OCI-LY3 (cell line): ENCODE measurements at regions not wholly inside any gene's neighbourhood (a gene's known extent, or its start where the extent isn't known, plus 50 kb on each side); places are given as distances from the start of the nearest gene placed in this dataset.

Source experiments
- H2AFZ ChIP-seq: fragments of 200-600, 300-600 bp; shearing (Covaris generic); 2 replicates; pipeline ENCODE4 v1.6.0; 2014; ENCODE audit warnings: antibody characterized with exemption, low read depth, low read length
- H3K27ac ChIP-seq: fragments of 200-600, 300-600 bp; sonication (generic); 2 replicates; pipeline ENCODE4 v1.5.1; 2014; ENCODE audit warnings: mild to moderate bottlenecking, low read length, moderate library complexity, mixed read lengths
- H3K27me3 ChIP-seq: fragments of 200-600, 300-600 bp; sonication (generic); 2 replicates; pipeline ENCODE4 v1.6.1; 2014; ENCODE audit warnings: low read depth, low read length, mixed read lengths
- H3K36me3 ChIP-seq: fragments of 200-600, 300-600 bp; sonication (generic); replicated peaks from 2 replicates; pipeline ENCODE3; 2014; ENCODE audit warnings: low read depth, low read length, mixed read lengths
- H3K4me1 ChIP-seq: fragments of 300-600, 200-600 bp; sonication (generic); 2 replicates; pipeline ENCODE4 v1.6.1; 2014; ENCODE audit warnings: low read length, mixed read lengths
- H3K4me2 ChIP-seq: fragments of 200-600, 300-600 bp; sonication (generic); 2 replicates; pipeline ENCODE4 v1.6.1; 2014; ENCODE audit warnings: low read length, mixed read lengths
- H3K4me3 ChIP-seq: fragments of 300-600, 200-600 bp; sonication (generic); 2 replicates; pipeline ENCODE4 v1.5.1; 2014; ENCODE audit warnings: antibody characterized with exemption, mild to moderate bottlenecking, low read length, moderate library complexity
- H3K79me2 ChIP-seq: fragments of 300-600, 200-600 bp; shearing (Covaris generic); 2 replicates; pipeline ENCODE4 v1.6.1; 2014; ENCODE audit warnings: mild to moderate bottlenecking, low read length, mixed read lengths
- H3K9ac ChIP-seq: fragments of 300-600, 200-600 bp; shearing (Covaris generic); 2 replicates; pipeline ENCODE4 v1.6.0; 2014; ENCODE audit warnings: mild to moderate bottlenecking, low read length, moderate library complexity
- H3K9me3 ChIP-seq: fragments of 200-600, 300-600 bp; shearing (Covaris generic); 2 replicates; pipeline ENCODE4 v1.6.1; 2014; ENCODE audit warnings: low read length, mixed read lengths; ENCODE audit not compliant: insufficient read depth
- H4K20me1 ChIP-seq: fragments of 200-600, 300-600 bp; sonication (generic); 2 replicates; pipeline ENCODE4 v1.6.1; 2016; ENCODE audit warnings: low read length, mixed read lengths; ENCODE audit not compliant: insufficient read depth
- CTCF ChIP-seq: fragments of 200-600, 300-600 bp; sonication (generic); IDR thresholded peaks from 2 replicates; pipeline ENCODE4 v1.5.1; 2014; ENCODE audit warnings: antibody characterized with exemption, low read length, low read depth
- EZH2phosphoT487 ChIP-seq: fragments of 200-600 bp; shearing (Covaris generic); IDR thresholded peaks from 2 replicates; pipeline ENCODE4 v1.6.1; 2018; ENCODE audit warnings: antibody characterized with exemption, mixed run types, low read depth

GRCh38 chr18:41170346-41170745 lies 784.7 kb upstream of the PIK3C3 start:
- Histone ChIP-seq H3K27me3 (no peaks in the 10 kb centered on the region), H4K20me1 (no peaks in the 10 kb centered on the region), H3K79me2 (no peaks in the 10 kb centered on the region), H2AFZ (no peak overlapping the region), H3K36me3 (no peaks in the 10 kb centered on the region), H3K9ac (no peak overlapping the region), H3K9me3 (no peaks in the 10 kb centered on the region), H3K4me1 (no peaks in the 10 kb centered on the region), H3K4me3 (no peak overlapping the region), H3K4me2 (no peak overlapping the region), H3K27ac (no peak overlapping the region)
- no peak for TF ChIP-seq CTCF

GRCh38 chr18:41165625-41166024 lies 789.4 kb upstream of the PIK3C3 start:
- Histone ChIP-seq H3K36me3 (no peaks in the 10 kb centered on the region), H3K79me2 (no peaks in the 10 kb centered on the region), H3K4me3 (no peak overlapping the region), H3K4me2 (no peak overlapping the region), H3K9ac (no peak overlapping the region), H3K27ac (no peak overlapping the region), H4K20me1 (no peaks in the 10 kb centered on the region), H3K27me3 (no peaks in the 10 kb centered on the region), H2AFZ (no peak overlapping the region), H3K4me1 (no peaks in the 10 kb centered on the region), H3K9me3 (no peaks in the 10 kb centered on the region)
- TF ChIP-seq EZH2phosphoT487 (no peak), CTCF (no peak)

- Histone ChIP-seq H3K27ac (no peak overlapping the region), H3K27me3 (no peaks in the 10 kb centered on the region), H3K9me3 (no peaks in the 10 kb centered on the region), H4K20me1 (no peaks in the 10 kb centered on the region), H2AFZ (no peak overlapping the region), H3K4me3 (no peak overlapping the region), H3K4me2 (no peak overlapping the region), H3K9ac (no peak overlapping the region), H3K4me1 (no peaks in the 10 kb centered on the region), H3K79me2 (no peaks in the 10 kb centered on the region), H3K36me3 (no peaks in the 10 kb centered on the region)
- no peak for TF ChIP-seq CTCF
- no peak for TF ChIP-seq EZH2phosphoT487
Measured at GRCh38 chr18:41162781-41163180, 792.3 kb upstream of the PIK3C3 start.

DNA sequence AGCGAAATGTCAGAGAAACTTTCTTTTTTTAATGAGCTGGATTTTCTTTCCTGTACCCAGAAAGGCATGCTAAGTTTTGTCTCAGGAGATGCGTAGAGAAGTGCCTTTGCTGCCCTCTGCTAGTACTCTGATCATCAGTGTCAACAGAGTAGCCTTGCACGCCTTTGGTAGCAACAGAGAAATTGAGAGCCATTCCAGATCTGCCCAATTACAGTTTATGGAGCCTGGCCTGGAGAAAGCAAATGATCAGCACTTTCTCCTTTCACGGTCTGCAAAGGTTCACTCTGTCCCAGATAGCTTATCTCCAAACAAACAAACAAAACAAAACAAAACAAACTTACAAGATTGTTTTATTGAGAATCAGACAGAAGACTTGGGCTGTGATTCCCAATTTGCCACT lies 792.8 kb upstream of the PIK3C3 start:
- Histone ChIP-seq H3K4me1 (no peaks in the 10 kb centered on the region), H3K79me2 (no peaks in the 10 kb centered on the region), H2AFZ (no peak overlapping the region)

More for the DNA sequence above, 792.8 kb upstream of the PIK3C3 start:
- H3K9ac ChIP-seq = no peak overlapping the region
- H4K20me1 ChIP-seq = no peaks in the 10 kb centered on the region
- H3K36me3 ChIP-seq = no peaks in the 10 kb centered on the region
- no peak for TF ChIP-seq EZH2phosphoT487
- TF ChIP-seq CTCF = no peak
- H3K27me3 ChIP-seq = no peaks in the 10 kb centered on the region
- no peak overlapping the region for H3K4me3 ChIP-seq
- H3K9me3 ChIP-seq = no peaks in the 10 kb centered on the region
- H3K27ac ChIP-seq = no peak overlapping the region
- H3K4me2 ChIP-seq = no peak overlapping the region
